ENCODE measurements at regions not wholly inside any gene's neighbourhood (a gene's known extent, or its start where the extent isn't known, plus 50 kb on each side); places are given as distances from the start of the nearest gene placed in this dataset.
"Not testable (repeated sequence)": the region's sequence is repeated elsewhere in the genome, so short reads cannot be mapped to it uniquely, and the experiment has no call there.

- DNase-seq: no peak
These were observed 213.9 kb downstream of the TBX5 start for GRCh38 chr12:114192013-114192412.

- no peak for DNase-seq
These were observed 214.4 kb downstream of the TBX5 start for GRCh38 chr12:114191581-114191980.

GRCh38 chr12:114190971-114191370 lies 215.0 kb downstream of the TBX5 start:
- DNase-seq: no peak

GRCh38 chr12:114189266-114189665 lies 216.7 kb downstream of the TBX5 start:
- DNase-seq: no peak

- no peak for DNase-seq
These were observed 219.5 kb downstream of the TBX5 start for GRCh38 chr12:114186241-114187002.

- no peak for DNase-seq
These were observed 218.9 kb upstream of the RBM19 start for GRCh38 chr12:114185036-114185435.

- no peak for DNase-seq
These were observed 208.2 kb upstream of the RBM19 start for GRCh38 chr12:114174326-114174725.

- no peak for DNase-seq
These were observed 206.0 kb upstream of the RBM19 start for GRCh38 chr12:114172135-114172534.

- no peak for DNase-seq
These were observed 201.9 kb upstream of the RBM19 start for GRCh38 chr12:114168061-114168460.

- no peak for DNase-seq
These were observed 201.3 kb upstream of the RBM19 start for GRCh38 chr12:114167431-114167830.

- peak in 2 of 3 donors; percentile 2 to 22 for DNase-seq
These were observed 200.2 kb upstream of the RBM19 start for GRCh38 chr12:114166362-114166761.

GRCh38 chr12:114165921-114166320 lies 199.8 kb upstream of the RBM19 start:
- no peak for DNase-seq

- no peak for DNase-seq
These were observed 198.2 kb upstream of the RBM19 start for GRCh38 chr12:114164351-114164750.

GRCh38 chr12:114163771-114164170 lies 197.6 kb upstream of the RBM19 start:
- DNase-seq: peak; percentile 18 to 51 (median 20)

GRCh38 chr12:114160445-114160844 lies 194.3 kb upstream of the RBM19 start:
- DNase-seq: no peak

GRCh38 chr12:114152890-114153289 lies 186.8 kb upstream of the RBM19 start:
- DNase-seq: no peak

- DNase-seq: no peak
These were observed 185.9 kb upstream of the RBM19 start for GRCh38 chr12:114152066-114152465.

GRCh38 chr12:114150584-114150983 lies 184.5 kb upstream of the RBM19 start:
- not testable (repeated sequence) for DNase-seq

- DNase-seq: no peak
These were observed 175.9 kb upstream of the RBM19 start for GRCh38 chr12:114141921-114142564.

GRCh38 chr12:114140576-114140975 lies 174.5 kb upstream of the RBM19 start:
- no peak for DNase-seq

GRCh38 chr12:114136631-114137030 lies 170.5 kb upstream of the RBM19 start:
- DNase-seq: no peak

- DNase-seq: no peak
These were observed 168.8 kb upstream of the RBM19 start for GRCh38 chr12:114134922-114135321.

- DNase-seq: no peak
These were observed 165.7 kb upstream of the RBM19 start for GRCh38 chr12:114131824-114132223.

GRCh38 chr12:114123108-114123507 lies 157.0 kb upstream of the RBM19 start:
- no peak for DNase-seq

- no peak for DNase-seq
These were observed 155.9 kb upstream of the RBM19 start for GRCh38 chr12:114122016-114122415.

Data from suppressor macrophage treated with lipopolysaccharide for 1 hour (primary cell).